Heart left ventricle (tissue), 16 donors: ENCODE measurements at regions not wholly inside any gene's neighbourhood (a gene's known extent, or its start where the extent isn't known, plus 50 kb on each side); places are given as distances from the start of the nearest gene placed in this dataset.

Source experiments
- ATAC-seq, 4 donors: fragments of 200-7000 bp; cut with Tn5 transposase; one replicate each; pipeline ENCODE4 v1.9.1; 2020 to 2022; ENCODE audit warnings: moderate library complexity in 4 of 4, mild to moderate bottlenecking in 3 of 4, moderate number of reproducible peaks in 1 of 4
- DNase-seq, 5 donors: peaks; one replicate each; pipeline ENCODE4 v3.0.0-alpha.2; 2020
- H3K27ac ChIP-seq, 12 donors: fragments of 200-600 bp; sonication (generic) in 4 of 12; one replicate each; pipeline versions ENCODE4 v1.5.0 to v1.8.0; 2016 to 2022; ENCODE audit warnings: mild to moderate bottlenecking in 2 of 12
- H3K27me3 ChIP-seq, 9 donors: fragments of 200-600 bp; sonication (generic) in 2 of 9; one replicate each; pipeline versions ENCODE4 v1.5.1 to v1.8.0; 2016 to 2022; ENCODE audit warnings: mild to moderate bottlenecking in 3 of 9
- H3K36me3 ChIP-seq, 9 donors: fragments of 200-600 bp; sonication (generic) in 2 of 9; one replicate each; pipeline versions ENCODE4 v1.5.0 to v1.8.0; 2018 to 2022; ENCODE audit warnings: mild to moderate bottlenecking in 2 of 9
- H3K4me1 ChIP-seq, 12 donors: fragments of 200-600 bp; sonication (generic) in 4 of 12; one replicate each; pipeline versions ENCODE4 v1.5.0 to v1.8.0; 2016 to 2022; ENCODE audit warnings: mild to moderate bottlenecking in 3 of 12
- H3K4me3 ChIP-seq, 12 donors: fragments of 200-600 bp; sonication (generic) in 4 of 12; one replicate each; pipeline versions ENCODE4 v1.5.0 to v1.8.0; 2017 to 2022; ENCODE audit warnings: mild to moderate bottlenecking in 9 of 12, moderate library complexity in 4 of 12
- H3K9me3 ChIP-seq, 12 donors: fragments of 200-600 bp; sonication (generic) in 4 of 12; one replicate each; pipeline versions ENCODE4 v1.5.0 to v1.8.0; 2016 to 2022; ENCODE audit warnings: mild to moderate bottlenecking in 1 of 12
- POLR2A ChIP-seq, 2 donors: fragments of 450-650 bp; IDR thresholded peaks; one replicate each; pipeline ENCODE4 v1.6.1; 2017; ENCODE audit warnings: antibody characterized with exemption in 2 of 2, mild to moderate bottlenecking in 2 of 2, moderate library complexity in 2 of 2
- WGBS, 4 donors: extraction: QIAGEN DNeasy Blood & Tissue Kit in 2 of 4; methylation state at CpG; one replicate each; pipeline versions ENCODE4 v1.1.5 to v1.1.7; 2013 to 2018; 5-methylcytosine and 5-hydroxymethylcytosine counted together
- intact Hi-C, 10 donors: fragments of 100-400 bp; cut with DNase I; formaldehyde crosslinking; loops; one replicate each; pipeline versions ENCODE4 v1.11.1 to v1.14.2; 2022
- TF ChIP-seq, protein P1 (sequence below), 12 donors: fragments of 200-600 bp; sonication (generic) in 4 of 12; IDR thresholded peaks; one replicate each; pipeline versions ENCODE4 v1.5.0 to v1.8.0; 2018 to 2022; ENCODE audit warnings: antibody characterized with exemption in 12 of 12, mild to moderate bottlenecking in 5 of 12
- donor health status: ischemic (EF 13 %, LVEDD 7.1; RV severe dilation, severe dysfunction).
- donor health status: healthy with polysubstance abuse.
- donor health status: DM: no; HTN: yes; CAD: no.
- donor health status: DM: no; HTN: no; CAD: no.
- donor health status: ischemic (EF 25% LVEDD 6.9; RV normal size, moderate dysfunction).
- donor health status: ischemic (EF 25% LVEDD 5.7; RV mildly dilated, moderate dysfunction).
- donor health status: healthy.
- donor health status: DM: yes; HTN: yes; CAD: no.
- donor health status: ischemic (EF 35%, LVEDD 5.7; RV mildly dilated, moderate dysfunction).
- donor health status: nonischemic (EF 11% LVEDD 7.7; RV severe dilation, severe dysfunction).
- donor health status: DM: yes; HTN: yes; CAD: no.
- donor health status: PGD.
- donor health status: ischemic (EF 29% LVEDD 5.4; RV normal size, mild dysfunction).
- donor health status: nonischemic (EF 23%, LVEDD 6.1; RV moderate dilation, normal function).

- WGBS, 4 donors: 95 to 98% (median 97%) methylated on average over 3 of the region's 3 CpGs
- intact Hi-C loops: no loop called here
- H3K27ac ChIP-seq: no peak overlapping the region
- no peaks in the 10 kb centered on the region for H3K4me1 ChIP-seq
- no peaks in the 10 kb centered on the region for H3K27me3 ChIP-seq
- no peaks in the 10 kb centered on the region for H3K36me3 ChIP-seq
- H3K4me3 ChIP-seq: no peak overlapping the region
- ATAC-seq (no peak), DNase-seq (no peak)
- no peak for TF ChIP-seq POLR2A (IDR thresholded peaks at IDR 0.05)
- TF ChIP-seq, protein P1, sequence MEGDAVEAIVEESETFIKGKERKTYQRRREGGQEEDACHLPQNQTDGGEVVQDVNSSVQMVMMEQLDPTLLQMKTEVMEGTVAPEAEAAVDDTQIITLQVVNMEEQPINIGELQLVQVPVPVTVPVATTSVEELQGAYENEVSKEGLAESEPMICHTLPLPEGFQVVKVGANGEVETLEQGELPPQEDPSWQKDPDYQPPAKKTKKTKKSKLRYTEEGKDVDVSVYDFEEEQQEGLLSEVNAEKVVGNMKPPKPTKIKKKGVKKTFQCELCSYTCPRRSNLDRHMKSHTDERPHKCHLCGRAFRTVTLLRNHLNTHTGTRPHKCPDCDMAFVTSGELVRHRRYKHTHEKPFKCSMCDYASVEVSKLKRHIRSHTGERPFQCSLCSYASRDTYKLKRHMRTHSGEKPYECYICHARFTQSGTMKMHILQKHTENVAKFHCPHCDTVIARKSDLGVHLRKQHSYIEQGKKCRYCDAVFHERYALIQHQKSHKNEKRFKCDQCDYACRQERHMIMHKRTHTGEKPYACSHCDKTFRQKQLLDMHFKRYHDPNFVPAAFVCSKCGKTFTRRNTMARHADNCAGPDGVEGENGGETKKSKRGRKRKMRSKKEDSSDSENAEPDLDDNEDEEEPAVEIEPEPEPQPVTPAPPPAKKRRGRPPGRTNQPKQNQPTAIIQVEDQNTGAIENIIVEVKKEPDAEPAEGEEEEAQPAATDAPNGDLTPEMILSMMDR (IDR thresholded peaks at IDR 0.05): no peak
- H3K9me3 ChIP-seq: no peaks in the 10 kb centered on the region
These were observed 231.7 kb upstream of the SASH1 start for GRCh38 chr6:148110925-148111324.

DNA sequence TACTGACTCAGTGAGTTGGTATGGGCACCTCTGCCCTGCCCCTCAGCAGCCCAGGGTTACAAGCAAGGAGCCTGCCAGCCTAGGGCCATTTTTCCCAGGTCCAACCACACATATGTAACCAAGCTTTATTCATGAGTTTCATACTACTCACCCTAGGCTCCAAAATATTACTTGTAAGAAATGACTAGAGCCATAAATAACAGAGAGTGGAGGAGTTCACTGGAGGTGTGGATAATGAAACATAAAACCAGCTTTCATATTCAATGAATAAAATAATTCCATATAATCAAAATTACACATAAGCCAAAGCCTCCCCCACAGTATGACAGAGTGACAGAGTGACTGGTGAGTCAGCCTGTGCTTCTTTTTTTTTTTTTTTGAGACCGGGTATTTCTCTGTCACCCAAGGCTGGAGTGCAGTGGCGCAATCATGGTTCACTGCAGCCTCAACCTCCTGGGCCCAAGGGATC lies 229.8 kb upstream of the SASH1 start:
- H3K9me3 ChIP-seq: no peaks in the 10 kb centered on the region
- DNase-seq (no peak), ATAC-seq (no peak)
- TF ChIP-seq, protein P1 (IDR thresholded peaks at IDR 0.05): no peak
- no peak for TF ChIP-seq POLR2A (IDR thresholded peaks at IDR 0.05)
- no peaks in the 10 kb centered on the region for H3K27me3 ChIP-seq
- H3K27ac ChIP-seq: no peak overlapping the region
- no peak overlapping the region for H3K4me3 ChIP-seq
- intact Hi-C loops: no loop called here
- 82 to 93% (median 88%) methylated on average over 2 of the region's 2 CpGs for WGBS, 4 donors
- no peaks in the 10 kb centered on the region for H3K36me3 ChIP-seq
- no peaks in the 10 kb centered on the region for H3K4me1 ChIP-seq

DNA sequence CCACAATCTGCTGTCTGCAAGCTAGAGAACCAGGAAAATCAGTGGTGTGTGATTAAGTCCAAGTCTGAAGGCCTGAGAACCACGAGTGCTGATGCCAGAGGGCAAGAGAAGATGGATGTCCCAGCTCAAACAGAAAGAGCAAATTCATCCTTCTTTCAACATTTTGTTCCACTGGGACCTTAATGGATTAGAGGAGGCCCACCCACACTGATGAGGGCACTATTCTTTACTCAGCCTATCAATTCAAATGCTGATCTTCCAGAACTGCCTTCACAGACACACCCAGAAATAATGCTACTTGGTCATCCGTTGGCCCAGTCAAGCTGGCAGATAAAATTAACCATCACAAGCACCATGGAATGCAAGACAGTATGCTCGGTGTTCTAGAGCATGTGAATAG lies 226.6 kb upstream of the SASH1 start:
- H3K27ac ChIP-seq: no peak overlapping the region
- H3K27me3 ChIP-seq: no peaks in the 10 kb centered on the region
- TF ChIP-seq, protein P1 (IDR thresholded peaks at IDR 0.05): no peak
- no peak for TF ChIP-seq POLR2A (IDR thresholded peaks at IDR 0.05)
- intact Hi-C loops: no loop called here
- no peaks in the 10 kb centered on the region for H3K4me1 ChIP-seq
- H3K36me3 ChIP-seq: no peaks in the 10 kb centered on the region
- no peak overlapping the region for H3K4me3 ChIP-seq
- no peaks in the 10 kb centered on the region for H3K9me3 ChIP-seq
- ATAC-seq (no peak), DNase-seq (no peak)
- WGBS, 4 donors: 60 to 81% (median 79%) methylated on average over 3 of the region's 3 CpGs

DNA sequence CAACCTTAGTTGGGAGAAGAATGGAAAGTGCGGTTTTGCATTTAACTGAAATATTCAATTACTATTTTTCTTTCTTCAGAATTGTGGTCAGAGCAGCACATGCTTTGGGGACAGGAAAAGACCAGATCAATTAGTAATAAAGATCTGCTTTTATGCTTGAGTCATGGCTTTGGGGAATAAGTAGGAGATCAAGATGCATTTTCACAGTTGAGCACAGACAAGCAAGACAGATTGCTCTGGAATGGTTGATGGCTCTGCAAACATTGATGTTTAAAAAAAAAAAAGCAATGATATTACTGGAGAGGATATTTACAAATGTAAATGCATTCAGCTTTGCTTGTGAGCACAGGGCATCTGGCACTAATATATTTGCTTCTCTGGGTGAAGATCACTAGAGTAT lies 224.4 kb upstream of the SASH1 start:
- DNase-seq (no peak), ATAC-seq (no peak)
- no peak for TF ChIP-seq POLR2A (IDR thresholded peaks at IDR 0.05)
- TF ChIP-seq, protein P1 (IDR thresholded peaks at IDR 0.05): no peak
- no peaks in the 10 kb centered on the region for H3K9me3 ChIP-seq
- 93 to 99% (median 97%) methylated on average over 1 of the region's 1 CpG for WGBS, 4 donors
- intact Hi-C loops: no loop called here
- no peaks in the 10 kb centered on the region for H3K36me3 ChIP-seq
- H3K4me1 ChIP-seq: no peaks in the 10 kb centered on the region
- no peak overlapping the region for H3K27ac ChIP-seq
- no peaks in the 10 kb centered on the region for H3K27me3 ChIP-seq
- H3K4me3 ChIP-seq: no peak overlapping the region
